ENCODE measurements at regions not wholly inside any gene's neighbourhood (a gene's known extent, or its start where the extent isn't known, plus 50 kb on each side); places are given as distances from the start of the nearest gene placed in this dataset.

DNA sequence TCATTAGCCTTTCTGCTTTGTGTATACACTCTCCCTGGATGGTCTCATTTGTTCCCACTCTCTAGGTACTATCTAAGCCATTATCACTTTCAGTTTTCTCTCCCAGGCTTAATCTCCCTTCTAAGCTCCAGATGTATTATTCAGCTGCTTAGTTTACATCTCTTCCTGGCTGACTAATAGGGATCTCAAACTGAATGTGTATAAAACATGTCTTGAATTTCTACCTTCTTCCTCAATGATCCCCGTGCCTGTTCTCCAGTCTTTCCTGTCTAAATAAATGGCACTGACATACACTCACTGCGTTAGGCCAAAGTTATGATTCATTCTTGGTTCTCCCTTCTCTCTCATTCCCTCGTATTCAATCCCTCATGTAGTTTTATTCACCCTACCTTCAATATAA is 127.3 kb downstream of the NR2F2 start:
- TF ChIP-seq, protein P1, sequence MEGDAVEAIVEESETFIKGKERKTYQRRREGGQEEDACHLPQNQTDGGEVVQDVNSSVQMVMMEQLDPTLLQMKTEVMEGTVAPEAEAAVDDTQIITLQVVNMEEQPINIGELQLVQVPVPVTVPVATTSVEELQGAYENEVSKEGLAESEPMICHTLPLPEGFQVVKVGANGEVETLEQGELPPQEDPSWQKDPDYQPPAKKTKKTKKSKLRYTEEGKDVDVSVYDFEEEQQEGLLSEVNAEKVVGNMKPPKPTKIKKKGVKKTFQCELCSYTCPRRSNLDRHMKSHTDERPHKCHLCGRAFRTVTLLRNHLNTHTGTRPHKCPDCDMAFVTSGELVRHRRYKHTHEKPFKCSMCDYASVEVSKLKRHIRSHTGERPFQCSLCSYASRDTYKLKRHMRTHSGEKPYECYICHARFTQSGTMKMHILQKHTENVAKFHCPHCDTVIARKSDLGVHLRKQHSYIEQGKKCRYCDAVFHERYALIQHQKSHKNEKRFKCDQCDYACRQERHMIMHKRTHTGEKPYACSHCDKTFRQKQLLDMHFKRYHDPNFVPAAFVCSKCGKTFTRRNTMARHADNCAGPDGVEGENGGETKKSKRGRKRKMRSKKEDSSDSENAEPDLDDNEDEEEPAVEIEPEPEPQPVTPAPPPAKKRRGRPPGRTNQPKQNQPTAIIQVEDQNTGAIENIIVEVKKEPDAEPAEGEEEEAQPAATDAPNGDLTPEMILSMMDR (IDR thresholded peaks at IDR 0.05) = no peak
- TF ChIP-seq POLR2A (IDR thresholded peaks at IDR 0.05) = no peak

All from heart left ventricle (tissue), 13 donors.